Suppressor macrophage (primary cell): ENCODE measurements at regions not wholly inside any gene's neighbourhood (a gene's known extent, or its start where the extent isn't known, plus 50 kb on each side); places are given as distances from the start of the nearest gene placed in this dataset.
"Not testable (repeated sequence)": the region's sequence is repeated elsewhere in the genome, so short reads cannot be mapped to it uniquely, and the experiment has no call there.

ENCODE experiments used
- DNase-seq, 4 experiments: peaks; one replicate each; pipeline ENCODE4 v3.0.0-alpha.2; 2020 to 2022

DNA sequence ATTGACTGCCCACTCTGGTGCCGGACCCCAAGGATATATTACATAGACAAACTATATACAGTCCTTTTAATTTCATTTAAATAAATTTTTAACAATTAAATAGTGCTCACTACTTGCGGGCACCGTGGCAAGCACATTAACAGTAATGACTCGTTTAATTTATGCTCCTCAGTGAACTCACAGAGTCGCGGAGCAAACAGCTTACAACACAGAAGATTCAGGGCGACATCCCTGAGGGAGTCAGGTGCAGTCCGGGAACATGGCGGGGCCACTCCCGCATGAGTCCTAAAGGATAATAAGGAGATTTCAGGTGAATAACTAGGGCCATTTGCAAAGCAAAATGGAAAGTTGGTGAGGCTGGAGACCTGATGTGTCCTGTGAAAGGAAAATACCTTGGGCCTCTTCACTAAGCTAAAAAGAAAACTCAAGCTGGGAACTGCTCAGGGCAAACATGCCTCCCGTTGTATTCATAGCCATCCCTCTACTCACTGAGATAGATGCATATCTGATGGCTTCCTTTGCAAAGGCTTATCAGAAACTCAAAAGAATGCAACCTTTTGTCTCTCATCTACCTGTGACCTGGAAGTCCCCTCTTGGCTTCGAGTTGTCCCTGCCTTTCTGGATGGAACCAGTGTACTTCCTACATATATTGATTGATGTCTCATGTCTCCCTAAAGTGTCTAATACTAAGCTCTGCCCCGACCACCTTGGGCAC, 125.6 kb downstream of the KLF6 start:
- no peak for DNase-seq

DNA sequence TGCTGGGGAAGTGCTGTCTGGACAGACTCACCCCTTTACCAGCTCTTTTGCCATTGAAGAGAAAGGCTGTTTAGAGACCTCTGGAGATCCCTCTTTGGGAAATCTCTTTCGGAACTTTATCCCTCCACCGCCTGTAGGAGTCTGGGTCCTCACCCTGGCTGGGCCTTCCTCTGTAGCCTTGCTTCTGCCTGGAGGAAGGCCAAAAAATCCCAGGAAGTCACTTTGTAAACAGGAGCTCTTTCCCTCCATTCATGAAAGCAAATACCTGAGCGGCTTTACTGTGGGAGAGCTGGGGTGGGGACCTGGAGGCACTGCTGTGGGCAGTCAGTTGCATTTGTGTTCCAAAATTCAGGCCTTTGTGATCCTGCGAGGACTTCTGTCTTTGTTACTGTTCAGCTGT, 126.2 kb downstream of the KLF6 start:
- DNase-seq: no peak

DNA sequence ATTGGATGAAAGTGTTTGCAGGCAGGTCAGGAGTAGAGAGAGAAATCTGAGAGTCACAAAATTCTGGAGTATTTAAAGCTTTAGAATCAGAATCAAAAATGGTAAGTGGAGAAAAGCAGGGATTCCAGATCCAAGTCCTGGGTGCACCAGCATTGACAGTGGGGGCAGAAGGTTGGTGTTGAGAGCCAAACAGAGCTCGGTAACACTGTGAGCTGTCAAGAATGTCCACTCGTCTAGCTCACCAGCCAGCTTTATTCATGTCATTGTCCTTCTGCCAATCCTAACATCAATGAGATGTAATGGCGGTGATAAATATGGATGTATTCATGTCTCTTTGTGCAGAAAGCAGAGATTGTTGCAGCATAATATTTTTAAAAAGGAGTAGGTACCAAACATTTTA, 128.8 kb downstream of the KLF6 start:
- no peak for DNase-seq

DNA sequence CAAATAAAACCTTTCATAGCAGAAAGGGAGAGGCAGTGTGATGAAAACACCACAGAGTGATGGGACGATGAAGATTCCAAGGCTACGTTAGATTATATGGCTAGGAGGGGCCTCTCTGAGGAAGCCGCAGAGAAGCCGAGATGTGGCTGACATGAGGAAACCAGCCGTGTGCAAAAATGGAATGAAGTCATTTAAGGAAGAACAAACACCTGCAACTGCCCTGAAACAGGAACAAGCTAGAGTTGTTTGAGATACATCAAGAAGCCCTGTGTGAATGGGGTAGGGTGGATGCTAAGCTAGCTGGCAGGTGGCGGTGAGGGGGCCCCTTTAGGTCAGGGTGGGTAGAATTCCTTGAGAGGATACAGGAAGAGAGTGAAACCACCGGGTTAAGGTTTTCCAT, 129.5 kb downstream of the KLF6 start:
- DNase-seq: peak in 3 of 4 experiments; percentile 9 to 47 (median 42)

DNA sequence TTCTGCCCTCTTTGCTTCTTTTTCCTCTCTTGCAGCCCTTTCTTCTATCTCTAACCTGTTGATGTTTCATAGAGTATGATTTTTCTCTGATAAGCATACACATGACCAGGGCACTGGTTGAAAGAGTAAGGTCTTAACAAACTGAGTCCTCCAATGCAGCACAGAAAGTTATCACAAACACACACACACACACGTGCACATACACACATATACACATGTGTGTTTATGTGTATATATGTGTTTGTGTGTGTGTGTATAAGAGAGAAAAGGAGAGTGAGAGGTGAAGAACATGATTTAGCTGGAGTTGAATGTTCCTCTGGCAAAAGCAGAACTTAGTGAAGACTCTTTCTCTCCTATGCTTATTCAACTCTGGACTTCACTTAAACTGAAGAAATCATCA, 130.0 kb downstream of the KLF6 start:
- peak in 2 of 4 experiments; percentile 17 to 36 for DNase-seq

DNA sequence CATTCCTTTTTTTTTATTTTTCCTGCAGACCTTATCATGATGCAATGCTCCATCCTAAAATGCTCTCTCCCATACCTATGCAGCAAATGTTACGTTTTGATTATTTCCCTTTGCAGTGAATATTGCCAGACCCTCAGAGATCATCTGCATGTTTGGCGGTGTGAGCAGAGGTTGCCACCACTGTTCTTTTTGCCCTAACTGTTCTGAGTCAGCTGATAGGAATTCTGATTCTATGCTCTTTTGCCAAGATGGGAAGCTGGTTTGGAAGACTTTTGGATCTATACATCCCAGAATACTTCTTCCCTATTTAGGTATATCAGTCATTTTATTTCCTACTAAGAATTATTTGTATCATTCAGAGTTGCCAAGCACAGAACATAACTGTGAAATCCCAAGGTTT, 130.5 kb downstream of the KLF6 start:
- DNase-seq: no peak

DNA sequence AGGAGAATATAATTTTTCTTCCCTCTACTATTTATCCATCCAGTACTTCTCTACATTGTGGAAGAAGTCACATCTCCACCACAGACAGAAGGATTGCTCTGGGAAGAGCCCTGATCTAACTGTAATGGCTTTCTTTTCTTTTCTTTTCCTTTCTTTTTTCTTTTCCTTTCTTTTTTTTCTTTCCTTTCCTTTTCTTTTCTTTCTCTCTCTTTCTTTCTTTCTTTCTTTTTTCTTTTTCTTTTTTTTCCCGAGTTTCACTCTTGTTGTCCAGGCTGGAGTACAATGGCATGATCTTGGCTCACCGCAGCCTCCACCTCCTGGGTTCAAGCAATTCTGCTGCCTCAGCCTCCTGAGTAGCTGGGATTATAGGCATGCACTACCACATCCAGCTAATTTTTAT, 131.7 kb downstream of the KLF6 start:
- DNase-seq: not testable (repeated sequence)

DNA sequence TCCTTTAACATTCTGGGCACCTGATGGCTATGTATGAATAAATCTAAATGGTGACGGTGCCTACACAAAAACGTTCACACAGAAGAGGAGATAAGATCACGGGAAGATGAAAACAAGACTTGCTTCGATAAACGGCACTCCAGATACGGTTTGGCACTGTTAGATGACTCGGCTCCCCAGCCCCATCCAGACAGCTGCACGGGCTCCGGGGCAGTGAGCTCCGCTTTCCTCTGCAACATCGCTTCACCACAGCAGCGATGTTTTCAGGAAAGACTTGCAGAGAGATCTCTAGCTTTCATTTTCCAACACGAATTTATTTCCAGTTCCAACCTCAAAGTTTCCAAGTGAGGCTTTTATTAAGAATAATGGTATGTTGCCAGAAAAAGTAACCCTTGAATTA, 132.1 kb downstream of the KLF6 start:
- DNase-seq: no peak

DNA sequence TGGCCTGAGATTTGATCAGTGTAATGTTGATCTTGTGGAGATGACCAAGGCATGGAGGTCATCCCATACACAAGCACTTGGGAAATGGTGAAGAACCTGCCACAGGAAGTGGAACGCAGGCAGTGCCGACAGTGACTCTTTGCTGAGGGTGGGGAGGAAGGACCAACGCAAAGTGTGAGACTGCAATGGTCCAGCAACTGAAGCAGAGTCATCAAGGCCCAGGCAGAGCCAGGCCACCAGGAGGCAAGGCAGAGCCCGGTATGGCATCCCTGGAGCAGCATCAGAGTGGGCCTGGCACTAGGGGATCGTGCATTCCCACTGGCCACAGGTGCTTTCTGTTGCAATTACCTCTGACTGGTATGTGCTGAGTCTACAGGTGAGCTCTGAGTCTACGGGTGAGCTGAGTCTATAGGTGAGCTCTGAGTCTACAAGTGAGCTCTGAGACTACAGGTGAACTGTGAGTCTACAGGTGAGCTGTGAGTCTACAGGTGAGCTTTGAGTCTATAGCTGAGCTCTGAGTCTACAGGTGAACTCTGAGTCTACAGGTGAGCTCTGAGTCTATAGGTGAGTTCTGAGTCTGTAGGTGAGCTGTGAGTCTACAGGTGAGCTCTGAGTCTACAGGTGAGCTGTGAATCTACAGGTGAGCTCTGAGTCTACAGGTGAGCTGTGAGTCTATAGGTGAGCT, 132.9 kb downstream of the KLF6 start:
- no peak for DNase-seq

DNA sequence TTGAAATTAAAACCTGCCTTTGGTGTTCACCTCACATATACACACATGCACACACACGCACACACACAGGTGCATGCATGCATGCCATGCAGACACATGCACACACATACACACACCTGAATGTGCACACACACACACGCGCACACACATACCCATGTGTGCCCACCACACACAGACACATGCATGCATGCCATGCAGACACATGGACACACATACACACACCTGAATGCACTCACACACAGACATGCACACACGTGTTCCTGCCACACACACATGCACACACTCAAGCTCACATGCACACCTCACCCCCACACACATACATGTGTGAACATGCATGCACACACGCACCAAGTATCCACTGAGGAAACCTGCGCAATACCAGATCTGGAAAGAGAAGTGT, 136.4 kb downstream of the KLF6 start:
- no peak for DNase-seq

DNA sequence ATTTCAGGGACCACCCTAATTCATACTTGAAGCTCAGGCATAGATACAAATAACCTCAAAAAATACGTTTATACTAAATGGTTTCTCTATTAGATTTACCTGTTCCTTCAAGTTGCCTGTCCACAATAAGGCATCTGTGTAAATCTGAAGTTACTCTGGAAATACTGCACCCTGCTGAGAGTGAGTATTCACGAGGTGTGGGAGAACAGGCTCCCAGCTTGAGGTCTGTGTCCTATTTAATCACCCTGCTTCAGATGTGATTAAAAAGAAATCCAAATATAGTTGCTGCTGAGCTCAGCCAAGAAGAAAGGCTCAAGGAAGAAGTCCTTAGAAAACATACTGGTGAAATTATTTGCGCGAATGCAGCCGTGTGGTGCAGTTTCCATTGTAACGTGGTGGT, 136.8 kb downstream of the KLF6 start:
- no peak for DNase-seq

DNA sequence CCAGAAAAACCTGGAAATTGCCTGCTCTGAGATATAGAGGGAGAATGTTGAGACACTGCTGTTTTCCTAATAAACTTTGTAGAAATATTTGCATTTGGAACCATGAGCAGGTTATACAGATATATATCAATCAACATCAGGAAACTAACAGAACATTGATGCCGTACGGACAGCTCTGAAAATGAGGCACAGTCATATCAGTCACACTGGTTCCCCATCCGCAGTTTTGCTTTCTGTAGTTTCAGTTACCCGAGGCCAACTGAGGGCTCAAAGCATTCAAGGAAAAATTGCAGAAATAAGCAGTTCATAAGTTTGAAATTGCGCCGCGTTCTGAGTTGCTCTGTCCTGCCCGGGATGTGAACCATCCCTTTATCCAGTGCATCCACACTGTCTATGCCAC, 137.9 kb downstream of the KLF6 start:
- DNase-seq: peak in 1 of 4 experiments; percentile 24

DNA sequence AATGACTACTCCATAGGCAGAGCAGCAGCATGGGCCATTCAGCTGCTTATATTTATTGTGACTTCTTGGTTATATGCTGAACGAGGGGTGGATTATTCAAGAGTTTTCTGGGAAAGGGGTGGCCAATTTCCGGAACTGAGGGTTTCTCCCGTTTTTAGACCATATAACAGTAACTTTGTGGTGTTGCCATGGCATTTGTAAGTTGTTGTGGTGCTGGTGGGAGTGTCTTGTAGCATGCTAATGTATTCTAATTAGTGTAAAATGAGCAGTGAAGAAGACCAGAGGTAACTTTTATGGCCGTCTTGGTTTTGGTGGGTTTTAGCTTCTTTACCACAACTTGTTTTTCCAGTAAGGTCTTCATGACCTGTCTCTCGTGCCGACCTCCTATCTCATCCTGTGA, 139.6 kb downstream of the KLF6 start:
- DNase-seq: no peak

DNA sequence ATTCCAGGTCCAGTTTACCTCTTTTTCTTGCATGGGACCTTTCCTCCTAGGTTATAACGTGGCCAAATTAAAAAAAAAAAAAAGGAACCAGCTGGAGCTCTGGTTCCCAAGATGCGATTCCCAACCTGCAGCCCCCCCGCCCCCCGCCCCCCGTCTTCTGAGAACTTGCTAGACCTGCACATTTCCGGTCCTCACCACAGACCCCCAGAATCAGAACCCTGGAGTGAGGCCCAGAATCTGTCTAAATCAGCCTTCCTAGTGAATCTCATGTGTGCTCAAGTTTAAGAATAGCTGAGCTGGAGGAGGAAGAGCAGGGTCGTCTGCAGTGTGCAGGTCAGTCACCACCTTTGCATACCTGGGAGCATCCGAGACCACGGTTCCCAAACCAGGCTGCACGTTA, 144.2 kb downstream of the KLF6 start:
- DNase-seq: no peak

DNA sequence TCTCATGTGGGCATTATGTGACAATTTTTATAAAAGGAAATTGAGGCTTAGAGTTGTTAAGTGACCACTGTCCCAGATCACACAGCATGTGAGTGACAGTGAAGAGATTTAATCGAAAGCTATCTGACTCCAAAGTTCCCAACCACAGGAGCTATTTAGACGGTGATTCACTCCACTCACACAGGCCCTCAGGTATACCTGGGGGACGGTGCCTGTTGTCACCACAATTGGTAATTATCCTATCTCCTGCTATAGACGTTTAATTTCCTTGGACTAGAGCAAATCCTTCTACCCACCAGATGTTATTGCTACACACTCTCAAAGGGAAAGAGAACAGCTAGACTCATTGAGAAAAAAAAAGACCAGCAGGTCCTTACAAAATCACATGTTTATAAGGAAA, 145.5 kb downstream of the KLF6 start:
- no peak for DNase-seq

DNA sequence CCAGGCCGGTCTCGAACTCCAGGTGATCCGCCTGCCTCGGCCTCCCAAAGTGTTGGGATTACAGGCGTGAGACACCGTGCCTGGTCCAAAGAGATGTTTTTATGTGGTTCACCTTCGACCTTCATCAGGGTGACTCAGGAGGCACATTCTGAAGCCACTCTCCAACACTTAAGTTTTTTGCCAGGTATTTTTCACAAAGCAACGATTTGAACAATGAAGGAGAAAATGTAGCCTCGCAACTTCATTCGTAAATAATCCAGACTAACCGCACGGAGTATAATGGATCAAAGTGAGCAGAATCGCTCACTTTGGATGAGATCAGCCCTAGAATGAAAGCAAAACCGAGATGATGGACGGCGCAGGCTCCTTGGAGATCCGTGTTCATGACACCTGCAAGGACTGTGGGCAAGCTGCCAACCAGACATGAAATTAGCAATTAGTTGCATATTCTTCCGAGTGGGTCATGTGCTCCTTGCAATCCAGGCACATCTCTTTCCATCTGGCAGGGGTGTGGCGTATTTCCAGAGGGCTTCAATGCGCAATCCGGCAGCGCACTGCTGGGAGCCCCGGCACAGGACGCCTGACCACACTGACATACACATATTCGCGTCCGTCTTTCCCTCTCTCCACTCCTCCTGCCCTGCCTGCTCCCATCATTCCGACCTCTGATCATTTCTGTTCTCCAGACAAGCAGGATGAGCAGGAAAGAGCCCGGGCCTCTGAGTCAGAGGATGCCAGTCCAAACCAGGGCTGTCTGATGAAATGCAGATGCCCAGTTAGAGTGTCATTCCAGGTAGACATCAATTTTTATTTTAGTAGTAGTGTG, 148.4 kb downstream of the KLF6 start:
- no peak for DNase-seq

DNA sequence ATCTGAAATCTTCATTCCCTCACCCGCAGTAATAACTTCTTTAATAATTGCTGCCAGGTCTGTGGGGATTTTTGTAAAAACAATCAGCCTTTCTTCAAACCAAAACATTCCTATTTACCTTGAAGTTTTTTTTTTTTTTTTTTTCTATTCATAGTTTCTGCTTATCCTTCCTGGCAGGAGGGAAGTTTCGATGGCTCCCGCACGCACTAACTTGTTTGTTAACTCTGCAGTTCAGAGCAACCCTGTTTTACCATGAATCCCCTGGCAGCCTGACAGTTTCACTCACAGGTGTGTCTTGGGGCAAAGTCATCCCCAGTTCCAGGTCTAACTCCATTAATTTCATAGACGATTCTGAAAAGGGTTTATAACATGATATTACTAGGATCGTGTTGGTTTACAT, 149.3 kb downstream of the KLF6 start:
- DNase-seq: no peak

DNA sequence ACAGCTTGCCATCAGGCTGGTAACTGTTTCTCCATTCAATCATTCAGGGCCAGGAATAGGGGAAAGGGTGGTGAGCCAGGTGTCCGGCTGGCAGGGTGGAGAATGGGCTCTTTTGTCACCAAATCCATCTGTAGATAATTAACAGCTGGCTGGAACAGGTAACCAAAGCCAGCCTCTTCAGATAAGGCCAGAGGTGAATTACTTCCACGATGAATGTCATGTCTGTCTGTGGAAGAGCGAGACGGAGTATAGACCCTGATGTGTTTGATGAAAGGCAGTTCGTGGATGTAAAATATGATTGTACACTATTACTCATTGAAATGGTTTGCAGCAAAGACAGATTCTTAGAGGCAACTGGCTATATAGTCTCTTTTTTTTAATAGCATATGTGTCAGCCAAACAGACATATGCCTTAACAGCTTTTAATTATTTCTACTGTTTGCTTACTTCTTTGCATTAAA, 149.8 kb downstream of the KLF6 start:
- DNase-seq: no peak

DNA sequence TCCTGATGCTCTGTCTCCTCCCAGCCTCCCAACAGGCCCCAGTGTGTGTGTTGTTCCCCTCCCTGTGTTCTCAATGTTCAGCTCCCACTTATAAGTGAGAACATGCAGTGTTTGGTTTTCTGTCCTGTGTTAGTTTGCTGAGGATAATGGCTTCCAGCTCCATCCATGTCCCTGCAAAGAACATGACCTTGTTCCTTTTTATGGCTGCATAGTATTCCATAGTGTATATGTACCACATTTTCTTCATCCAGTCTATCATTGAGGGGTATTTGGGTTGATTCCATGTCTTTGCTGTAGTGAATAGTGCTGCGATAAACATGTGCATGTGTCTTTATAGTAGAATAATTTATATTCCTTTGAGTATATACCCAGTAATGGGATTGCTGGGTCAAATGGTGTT, 150.4 kb downstream of the KLF6 start:
- DNase-seq: not testable (repeated sequence)

DNA sequence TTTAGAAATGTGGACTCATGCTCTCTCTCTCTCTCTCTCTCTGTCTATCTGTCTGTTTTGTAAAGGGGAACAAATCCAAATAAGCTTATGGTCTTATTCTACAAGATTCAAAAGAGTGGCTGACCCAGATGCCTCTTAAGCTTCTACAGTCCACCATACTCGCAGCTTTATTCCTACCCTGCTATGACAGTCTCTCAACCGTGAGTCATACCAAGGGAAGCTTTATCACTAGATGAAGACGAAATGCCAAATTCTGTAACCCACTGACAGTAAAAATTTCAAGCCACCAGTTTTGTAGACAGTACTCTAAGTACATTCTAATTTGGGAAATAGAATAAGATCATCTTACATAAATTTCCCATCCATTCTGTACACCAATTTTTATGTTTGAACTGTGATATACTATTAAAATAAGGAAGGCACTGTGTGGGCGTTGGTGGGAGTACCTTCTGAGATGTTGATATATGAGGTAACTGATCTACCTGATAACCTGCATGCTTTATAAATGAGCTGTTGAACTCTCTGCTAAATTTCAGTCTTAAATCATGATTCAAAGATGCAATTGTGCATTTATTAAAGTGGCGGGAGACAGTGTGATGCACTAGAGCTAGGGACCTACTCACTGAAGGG, 153.2 kb downstream of the KLF6 start:
- DNase-seq: no peak

DNA sequence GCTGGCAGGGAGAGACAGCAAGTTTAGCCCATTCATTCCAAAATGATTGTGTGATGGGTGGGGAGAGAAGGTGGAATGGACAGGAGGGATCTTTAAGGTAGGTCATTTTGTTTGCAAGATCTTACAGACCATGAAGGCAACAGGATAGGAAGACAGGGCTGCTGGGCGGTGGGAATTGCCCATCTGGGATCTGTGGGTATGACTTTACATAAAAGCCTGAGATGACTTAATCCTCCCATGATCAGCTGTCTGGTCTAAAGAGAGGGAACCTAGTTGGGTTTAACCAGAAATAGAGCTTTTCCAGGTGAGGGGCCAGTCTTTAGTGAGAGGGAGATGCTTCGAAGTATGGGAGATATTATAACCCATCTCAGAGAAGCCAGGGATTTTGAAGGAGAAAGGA, 153.7 kb downstream of the KLF6 start:
- no peak for DNase-seq

DNA sequence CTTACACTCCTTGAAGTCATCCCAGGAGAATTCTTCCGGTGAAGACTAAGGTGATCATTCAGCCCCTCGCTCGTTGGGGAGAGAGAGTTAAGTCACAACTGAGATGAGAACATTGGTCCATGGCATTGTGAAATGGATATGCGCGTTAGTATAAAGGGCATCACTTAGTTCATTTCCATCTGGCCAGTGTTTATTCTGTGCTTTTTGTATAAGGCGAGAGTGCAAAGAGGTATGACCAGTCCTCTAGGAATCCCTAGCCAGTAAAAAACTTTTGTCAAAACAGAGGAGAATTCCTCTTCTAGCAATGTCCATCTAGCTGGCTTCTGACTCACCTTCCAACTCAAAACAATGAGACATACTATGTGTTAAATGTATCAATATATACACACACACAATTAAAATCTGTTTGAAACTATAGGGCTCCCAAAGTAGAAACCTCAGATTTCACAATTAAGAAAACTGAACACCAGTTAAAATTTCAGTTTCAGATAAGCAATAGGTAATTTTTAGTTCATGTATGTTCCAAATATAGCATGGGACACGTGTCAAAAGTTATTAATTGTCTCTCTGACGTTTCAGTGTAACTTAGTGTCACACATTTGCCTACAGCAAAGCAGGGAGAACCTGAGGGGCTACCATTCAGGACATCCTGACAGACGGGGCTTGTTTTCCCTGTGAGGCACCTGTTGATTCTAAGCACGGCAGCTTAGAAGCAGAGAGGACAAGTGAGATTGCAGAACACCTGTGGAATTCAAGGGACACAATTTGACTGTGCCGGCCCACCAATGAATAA, 158.9 kb downstream of the KLF6 start:
- DNase-seq: no peak
